Mucosa of descending colon (tissue), 3 donors: ENCODE measurements at regions not wholly inside any gene's neighbourhood (a gene's known extent, or its start where the extent isn't known, plus 50 kb on each side); places are given as distances from the start of the nearest gene placed in this dataset.
A peak's percentile ranks its signal among the peaks of the same experiment; 100 is the strongest.

ENCODE experiments used
- ATAC-seq: fragments of 200-7000 bp; cut with Tn5 transposase; one replicate; pipeline ENCODE4 v1.9.1; 2020; ENCODE audit warnings: mild to moderate bottlenecking, moderate library complexity
- DNase-seq, 3 donors: peaks; one replicate each; pipeline ENCODE4 v3.0.0-alpha.2; 2020
- H3K36me3 ChIP-seq: fragments of 200-600 bp; one replicate; pipeline ENCODE4 v1.8.0; 2021; ENCODE audit warnings: low read depth, mild to moderate bottlenecking
- H3K4me1 ChIP-seq: fragments of 200-600 bp; one replicate; pipeline ENCODE4 v1.8.0; 2021; ENCODE audit warnings: low read depth, mild to moderate bottlenecking
- H3K4me3 ChIP-seq: fragments of 200-600 bp; one replicate; pipeline ENCODE4 v1.8.0; 2021; ENCODE audit warnings: mild to moderate bottlenecking
- H3K9me3 ChIP-seq: fragments of 200-600 bp; one replicate; pipeline ENCODE4 v1.8.0; 2021; ENCODE audit warnings: mild to moderate bottlenecking
- intact Hi-C, 2 donors: fragments of 100-400 bp; cut with DNase I in 1 of 2; cut with micrococcal nuclease in 1 of 2; formaldehyde crosslinking; loops; one replicate each; pipeline versions ENCODE4 v1.11.0 to v1.11.1; 2022; cut with DNase I, micrococcal nuclease
- TF ChIP-seq, protein P1 (sequence below): fragments of 200-600 bp; IDR thresholded peaks from one replicate; pipeline ENCODE4 v1.8.0; 2022; ENCODE audit warnings: antibody characterized with exemption, mild to moderate bottlenecking
- donor health status: DM: no; HTN: no; CAD: no; lungs with moderate emphysema.
- donor health status: DM: no; HTN: no; CAD: no.
- donor health status: DM: no; HTN: yes; CAD: no.

GRCh38 chr13:58933475-58933874 lies 1230.3 kb downstream of the DIAPH3 start:
- no peak overlapping the region for H3K4me3 ChIP-seq
- no peak for ATAC-seq
- DNase-seq, result no peak
- no peaks in the 10 kb centered on the region for H3K36me3 ChIP-seq
- H3K4me1 ChIP-seq, result no peaks in the 10 kb centered on the region
- TF ChIP-seq, protein P1, sequence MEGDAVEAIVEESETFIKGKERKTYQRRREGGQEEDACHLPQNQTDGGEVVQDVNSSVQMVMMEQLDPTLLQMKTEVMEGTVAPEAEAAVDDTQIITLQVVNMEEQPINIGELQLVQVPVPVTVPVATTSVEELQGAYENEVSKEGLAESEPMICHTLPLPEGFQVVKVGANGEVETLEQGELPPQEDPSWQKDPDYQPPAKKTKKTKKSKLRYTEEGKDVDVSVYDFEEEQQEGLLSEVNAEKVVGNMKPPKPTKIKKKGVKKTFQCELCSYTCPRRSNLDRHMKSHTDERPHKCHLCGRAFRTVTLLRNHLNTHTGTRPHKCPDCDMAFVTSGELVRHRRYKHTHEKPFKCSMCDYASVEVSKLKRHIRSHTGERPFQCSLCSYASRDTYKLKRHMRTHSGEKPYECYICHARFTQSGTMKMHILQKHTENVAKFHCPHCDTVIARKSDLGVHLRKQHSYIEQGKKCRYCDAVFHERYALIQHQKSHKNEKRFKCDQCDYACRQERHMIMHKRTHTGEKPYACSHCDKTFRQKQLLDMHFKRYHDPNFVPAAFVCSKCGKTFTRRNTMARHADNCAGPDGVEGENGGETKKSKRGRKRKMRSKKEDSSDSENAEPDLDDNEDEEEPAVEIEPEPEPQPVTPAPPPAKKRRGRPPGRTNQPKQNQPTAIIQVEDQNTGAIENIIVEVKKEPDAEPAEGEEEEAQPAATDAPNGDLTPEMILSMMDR, result no peak
- intact Hi-C loops, result no loop called here
- H3K9me3 ChIP-seq, result peaks cover 23% of the 10 kb centered on the region

GRCh38 chr13:58935689-58936088 lies 1228.0 kb downstream of the DIAPH3 start:
- intact Hi-C loops, result no loop called here
- TF ChIP-seq, protein P1, result no peak
- no peaks in the 10 kb centered on the region for H3K4me1 ChIP-seq
- H3K4me3 ChIP-seq, result no peak overlapping the region
- DNase-seq, result peak in 2 of 3 donors; percentile 12 to 31
- no peak for ATAC-seq
- no peaks in the 10 kb centered on the region for H3K36me3 ChIP-seq
- peaks cover 21% of the 10 kb centered on the region for H3K9me3 ChIP-seq

GRCh38 chr13:58946274-58946673 lies 1217.5 kb downstream of the DIAPH3 start:
- Histone ChIP-seq H3K36me3 (no peaks in the 10 kb centered on the region), H3K9me3 (peaks cover 55% of the 10 kb centered on the region), H3K4me3 (no peak overlapping the region), H3K4me1 (no peaks in the 10 kb centered on the region)
- no peak for DNase-seq
- intact Hi-C loops, result no loop called here
- TF ChIP-seq, protein P1, result no peak
- no peak for ATAC-seq

GRCh38 chr13:58949646-58950045 lies 1214.1 kb downstream of the DIAPH3 start:
- Histone ChIP-seq H3K4me1 (no peaks in the 10 kb centered on the region), H3K9me3 (peaks cover 59% of the 10 kb centered on the region), H3K4me3 (no peak overlapping the region), H3K36me3 (no peaks in the 10 kb centered on the region)
- ATAC-seq (no peak), DNase-seq (peak in 1 of 3 donors; percentile 2)
- intact Hi-C loops, result no loop called here
- TF ChIP-seq, protein P1, result no peak

DNA sequence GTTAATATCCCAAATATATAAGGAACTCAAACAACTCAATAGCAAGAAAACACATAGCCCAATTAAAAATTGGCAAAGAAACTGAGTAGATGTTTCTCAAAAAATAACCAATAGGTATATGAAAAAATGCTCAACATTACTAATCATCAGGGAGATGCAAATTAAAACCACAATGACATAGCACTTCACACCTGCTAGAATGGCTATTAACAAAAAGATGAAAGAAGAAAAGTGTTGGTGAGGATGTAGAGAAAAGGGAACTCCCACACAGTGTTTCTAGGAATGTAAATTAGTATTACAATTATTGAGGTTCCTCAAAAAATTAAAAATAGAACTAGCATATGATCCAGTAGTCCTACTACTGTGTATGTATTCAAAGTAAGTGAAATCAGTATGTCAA lies 1212.8 kb downstream of the DIAPH3 start:
- TF ChIP-seq, protein P1, result no peak
- ATAC-seq (no peak), DNase-seq (no peak)
- no peaks in the 10 kb centered on the region for H3K4me1 ChIP-seq
- H3K4me3 ChIP-seq, result no peak overlapping the region
- intact Hi-C loops, result no loop called here
- H3K9me3 ChIP-seq, result peaks cover 54% of the 10 kb centered on the region
- H3K36me3 ChIP-seq, result no peaks in the 10 kb centered on the region

DNA sequence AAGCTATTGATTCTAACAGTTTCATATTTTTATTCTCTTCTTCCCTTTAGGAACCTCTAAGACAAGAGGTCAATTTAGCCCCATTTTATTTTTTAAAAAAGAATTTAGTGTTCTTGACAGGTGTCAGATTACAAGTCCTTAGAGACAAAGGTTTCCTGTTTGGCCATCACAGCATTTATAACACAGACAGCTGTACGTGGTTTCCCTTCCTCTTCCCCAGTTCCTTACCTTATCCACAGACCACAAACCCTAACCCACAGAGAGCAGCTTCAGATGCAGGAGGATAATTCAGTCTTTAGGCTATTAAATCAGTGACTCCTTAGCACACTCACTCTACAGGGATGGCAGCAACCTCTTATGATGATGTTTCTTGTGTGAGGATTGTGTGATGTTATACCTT lies 1210.1 kb downstream of the DIAPH3 start:
- H3K4me3 ChIP-seq, result no peak overlapping the region
- H3K36me3 ChIP-seq, result no peaks in the 10 kb centered on the region
- DNase-seq (no peak), ATAC-seq (no peak)
- no peaks in the 10 kb centered on the region for H3K4me1 ChIP-seq
- TF ChIP-seq, protein P1, result no peak
- H3K9me3 ChIP-seq, result peaks cover 56% of the 10 kb centered on the region
- intact Hi-C loops, result no loop called here
